ENCODE measurements at regions not wholly inside any gene's neighbourhood (a gene's known extent, or its start where the extent isn't known, plus 50 kb on each side); places are given as distances from the start of the nearest gene placed in this dataset.

DNA sequence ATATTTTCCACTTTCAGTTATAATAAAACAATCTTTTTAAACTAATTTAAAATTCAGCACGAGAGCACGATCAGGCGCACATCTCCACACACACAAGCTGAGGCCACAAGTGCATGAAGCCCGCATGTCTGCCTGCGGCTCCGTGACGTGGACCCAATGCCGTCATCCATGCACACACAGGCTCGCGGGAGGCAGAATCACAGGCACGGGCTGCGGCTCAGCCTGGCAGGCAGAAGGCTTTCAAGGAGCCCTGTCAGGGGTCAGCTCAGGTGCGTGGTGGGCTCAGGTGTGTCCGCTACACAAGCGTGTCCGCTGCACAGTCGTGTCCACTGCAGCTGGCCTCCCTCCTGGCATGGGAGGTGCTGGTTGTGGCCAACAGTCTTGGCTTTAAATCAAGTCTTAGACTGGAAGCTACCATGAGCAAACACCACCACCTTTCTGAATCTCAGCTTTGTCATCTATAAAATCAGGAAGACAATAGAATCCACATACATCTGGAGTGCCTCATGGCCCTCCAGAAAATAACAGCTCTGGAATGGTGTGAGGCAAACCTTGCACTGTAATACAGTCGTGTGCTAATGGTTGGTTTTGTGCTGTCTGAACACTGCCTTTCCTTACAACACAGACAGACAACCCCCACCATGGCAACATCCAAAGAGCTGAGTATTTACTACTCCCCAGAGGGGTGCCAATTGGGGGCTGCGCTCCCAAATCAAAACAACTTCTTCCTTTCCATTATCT lies 210.1 kb downstream of the NDUFA10 start:
- no peak overlapping the region for H3K27ac ChIP-seq (ENCODE audit: low read depth, low read length)
- WGBS, 3 donors: 56 to 64% (median 59%) methylated on average over 19 of the region's 19 CpGs

DNA sequence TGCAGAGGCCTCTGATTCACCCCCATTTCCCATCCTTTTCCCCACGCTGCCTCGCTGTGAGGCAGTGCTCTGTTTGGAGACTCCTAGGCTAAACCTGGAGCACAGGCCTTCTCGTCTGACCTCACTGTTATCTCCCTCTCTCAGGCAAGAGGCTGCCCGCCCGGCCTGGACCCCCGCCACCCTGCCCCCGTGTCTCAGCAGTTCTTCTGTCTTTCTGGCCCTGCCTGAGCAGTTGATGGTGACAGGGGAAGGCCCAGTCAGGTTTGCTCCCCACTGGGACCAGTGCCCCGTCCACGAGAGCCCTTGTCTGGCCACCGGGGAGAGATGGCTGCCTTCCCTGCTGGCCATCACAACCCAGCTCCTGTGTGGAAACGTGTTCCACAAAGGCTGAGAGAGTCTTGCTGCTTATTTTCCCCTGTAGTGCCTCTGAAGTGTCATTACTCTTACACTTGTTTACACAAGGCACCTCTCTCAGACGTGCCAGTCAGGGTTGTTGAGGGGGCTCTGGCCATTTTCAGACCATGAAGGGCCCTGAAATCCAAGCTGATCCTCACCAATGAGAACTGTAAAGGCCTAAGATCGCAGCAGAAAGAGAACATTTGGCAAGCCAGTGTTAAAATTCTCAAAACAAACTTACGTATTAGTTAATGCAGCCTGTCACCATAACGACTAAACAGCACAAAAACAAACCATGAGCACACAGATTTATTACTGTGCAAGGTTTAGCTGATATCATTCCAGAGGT lies 210.9 kb downstream of the NDUFA10 start:
- WGBS, 3 donors: 37 to 55% (median 54%) methylated on average over 14 to 15 of the region's 15 CpGs
- peak overlapping the region; percentile 55 for H3K27ac ChIP-seq (ENCODE audit: low read depth, low read length)

DNA sequence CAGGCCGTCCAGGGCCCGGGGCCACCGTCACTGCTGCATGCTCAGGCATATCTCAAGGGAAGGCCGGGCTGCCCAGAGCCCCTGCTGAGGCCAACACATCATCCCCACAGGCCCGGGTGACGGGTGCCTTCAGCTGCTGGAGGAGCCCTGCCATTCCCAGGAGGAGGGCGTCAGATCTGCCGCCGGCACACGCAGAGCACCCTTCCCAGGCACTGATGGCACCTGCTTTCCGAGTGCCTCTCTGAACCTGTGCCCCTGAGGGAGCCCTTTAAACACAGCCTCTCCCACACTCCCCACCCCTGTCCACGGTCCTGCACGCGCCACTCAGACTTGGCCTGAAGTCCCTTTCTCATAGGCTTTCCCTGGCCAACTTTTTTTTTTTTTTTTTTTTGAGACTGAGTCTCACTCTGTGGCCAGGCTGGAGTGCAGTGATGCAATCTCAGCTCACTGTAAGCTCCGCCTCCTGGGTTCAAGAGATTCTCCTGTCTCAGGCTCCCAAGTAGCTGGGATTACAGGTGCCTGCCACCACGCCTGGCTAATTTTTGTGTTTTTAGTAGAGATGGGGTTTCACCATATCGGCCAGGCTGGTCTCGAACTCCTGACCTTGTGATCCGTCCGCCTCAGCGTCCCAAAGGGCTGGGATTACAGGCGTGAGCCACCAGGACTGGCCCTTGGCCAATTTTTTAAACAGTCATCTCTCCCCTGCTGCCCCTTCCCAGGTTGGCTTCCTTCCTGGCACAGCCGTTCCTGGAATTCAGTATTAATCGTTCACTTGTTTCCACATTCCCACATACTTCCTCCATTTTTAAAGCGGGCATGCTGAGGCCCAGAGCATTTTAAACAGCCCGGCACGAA lies 211.7 kb downstream of the NDUFA10 start:
- WGBS, 3 donors: 68 to 77% (median 70%) methylated on average over 27 of the region's 27 CpGs
- H3K27ac ChIP-seq (ENCODE audit: low read depth, low read length): peak overlapping the region; percentile 55

DNA sequence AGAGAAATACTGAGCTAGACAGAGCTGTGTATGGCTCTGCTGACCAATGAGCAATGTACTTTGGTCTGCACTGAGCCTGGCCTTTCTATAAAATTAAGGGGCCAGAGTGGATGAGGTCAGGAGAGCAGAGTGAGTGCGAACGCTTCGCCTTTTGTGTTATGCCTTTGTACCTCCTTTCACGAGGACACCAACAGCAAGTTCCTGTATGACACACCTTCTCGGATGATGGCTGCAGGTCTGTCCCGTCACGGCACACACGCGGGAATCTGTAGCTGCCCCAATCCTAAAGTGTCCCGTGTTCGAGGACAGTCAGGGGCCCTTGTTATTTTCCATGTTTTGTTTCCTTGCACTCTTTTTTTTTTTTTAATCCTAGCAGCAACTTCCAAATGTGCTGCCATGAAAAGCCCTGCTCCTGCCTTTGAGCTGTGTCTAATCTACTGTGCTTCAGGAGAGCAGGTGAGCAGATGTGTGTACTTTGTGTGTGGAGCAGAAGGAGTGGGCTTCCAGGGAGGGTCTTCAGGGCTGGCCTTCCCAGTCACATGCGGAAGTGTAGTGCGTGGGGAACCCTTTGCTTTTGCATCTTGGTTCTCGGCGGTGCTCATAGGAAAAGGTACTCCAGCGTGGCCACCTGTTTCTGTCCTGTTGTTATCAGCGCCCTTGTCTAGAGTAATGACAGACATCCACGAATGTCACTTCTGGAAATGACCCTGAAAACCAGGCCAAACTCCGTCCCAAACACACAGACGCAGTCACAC lies 213.2 kb downstream of the NDUFA10 start:
- WGBS, 3 donors: 84 to 96% (median 95%) methylated on average over 20 of the region's 20 CpGs
- no peak overlapping the region for H3K27ac ChIP-seq (ENCODE audit: low read depth, low read length)

DNA sequence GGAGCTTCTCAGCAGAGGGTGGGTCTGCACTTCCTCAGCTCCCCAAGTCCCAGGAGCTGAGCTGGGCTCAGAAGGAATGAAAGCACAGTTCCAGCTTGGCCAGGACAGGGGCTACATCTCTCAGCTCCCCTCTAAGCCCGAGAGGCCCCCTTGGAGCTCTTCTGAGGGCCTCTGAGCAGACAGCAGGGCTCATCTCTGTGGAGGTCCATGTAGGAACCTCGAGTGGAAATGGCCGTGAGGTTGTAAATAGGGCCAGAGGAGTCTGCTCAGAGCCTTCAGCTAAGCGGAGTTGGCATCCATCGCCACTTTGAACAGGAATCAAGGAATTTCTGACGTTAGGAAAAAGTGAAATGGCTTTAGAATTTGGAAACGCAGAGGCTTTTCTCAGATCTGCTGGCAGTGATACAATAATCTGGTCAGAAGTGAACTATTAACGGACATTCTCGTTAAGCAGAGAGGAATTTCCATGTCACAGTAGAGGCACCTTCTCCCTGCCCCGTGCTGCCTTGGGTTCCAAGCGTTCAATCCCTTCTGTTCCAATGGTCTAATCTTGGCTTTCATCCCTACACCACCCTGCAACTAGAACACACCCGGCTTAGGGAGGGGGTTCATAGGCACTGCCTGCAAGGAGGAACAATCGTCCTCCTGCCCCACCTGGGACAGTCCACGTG lies 213.9 kb downstream of the NDUFA10 start:
- 45 to 67% (median 54%) methylated on average over 14 of the region's 14 CpGs for WGBS, 3 donors
- no peak overlapping the region for H3K27ac ChIP-seq (ENCODE audit: low read depth, low read length)

DNA sequence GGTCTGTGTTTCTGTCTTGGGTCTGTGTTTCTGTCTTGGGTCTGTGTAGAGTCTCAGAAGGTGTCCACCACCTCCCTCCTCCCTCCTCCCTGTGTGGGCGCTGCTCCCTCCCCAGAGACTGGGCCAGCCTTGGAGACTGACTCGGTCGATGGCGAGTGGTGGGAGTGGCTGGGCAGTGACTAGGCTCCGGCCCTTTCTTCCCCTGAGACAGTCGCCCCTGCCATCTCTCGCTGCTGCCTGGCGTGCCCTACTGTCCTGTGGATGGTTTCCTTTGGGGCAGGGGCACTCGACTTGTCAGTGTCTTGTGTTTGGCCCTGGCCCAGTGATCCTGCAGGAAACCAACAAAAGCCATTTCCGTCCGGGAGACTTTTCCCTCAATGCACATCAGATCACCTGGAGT lies 215.8 kb downstream of the NDUFA10 start:
- no peak overlapping the region for H3K27ac ChIP-seq (ENCODE audit: low read depth, low read length)
- WGBS, 3 donors: 43 to 68% (median 65%) methylated on average over 11 of the region's 11 CpGs

DNA sequence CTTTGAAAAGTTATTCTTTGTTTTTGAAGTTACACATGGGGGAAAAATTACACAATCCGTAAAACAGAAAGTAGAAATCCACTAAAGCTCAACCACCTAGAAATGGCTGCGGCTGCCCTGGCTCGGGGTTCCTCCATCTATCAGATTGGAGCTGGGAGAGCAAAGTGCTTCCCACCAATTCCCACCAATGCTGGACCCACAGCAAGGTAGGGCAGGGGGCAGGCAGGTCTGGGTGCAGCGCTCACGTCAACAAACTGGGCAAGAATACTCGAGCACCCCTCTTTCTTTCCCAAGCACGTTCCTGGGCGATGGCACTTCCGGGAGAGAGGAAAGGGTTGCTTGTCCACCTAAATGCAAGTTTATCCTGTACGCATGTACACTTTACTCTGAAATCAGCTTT lies 217.6 kb downstream of the NDUFA10 start:
- WGBS, 3 donors: 77 to 94% (median 93%) methylated on average over 10 of the region's 10 CpGs
- no peak overlapping the region for H3K27ac ChIP-seq (ENCODE audit: low read depth, low read length)

DNA sequence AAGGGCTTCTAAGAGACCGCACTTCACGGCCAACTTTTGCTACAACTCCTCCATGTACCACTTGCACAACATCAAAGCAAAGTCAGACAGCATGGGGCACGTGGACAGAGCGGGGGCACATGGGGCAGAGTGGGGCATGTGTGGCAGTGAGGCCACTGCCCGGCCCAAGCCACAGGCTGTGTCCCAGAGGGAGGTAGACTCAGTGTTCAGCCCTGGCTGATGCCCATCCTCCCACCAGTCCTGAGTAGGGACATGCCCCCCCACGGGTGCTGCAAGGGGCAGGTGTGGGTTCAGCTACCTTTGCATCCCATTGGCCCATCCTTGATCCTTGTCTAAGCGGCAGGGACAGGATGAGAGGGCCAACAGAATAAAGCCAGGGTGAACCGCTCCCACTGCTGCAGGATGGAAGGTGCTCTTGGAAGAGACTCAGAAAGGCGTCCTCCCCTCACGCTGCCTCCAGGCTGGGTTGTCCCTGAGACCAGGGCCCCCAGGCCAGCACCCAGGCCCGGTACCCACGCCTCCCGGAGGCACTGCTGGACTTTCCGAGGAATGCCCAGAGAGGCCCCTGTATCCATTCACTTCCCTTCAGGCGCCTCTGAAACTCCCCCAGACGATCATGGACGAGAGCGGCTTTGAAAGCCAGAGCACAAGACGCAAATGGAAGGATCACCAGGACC lies 218.2 kb downstream of the NDUFA10 start:
- no peak overlapping the region for H3K27ac ChIP-seq (ENCODE audit: low read depth, low read length)
- WGBS, 3 donors: 84 to 92% (median 89%) methylated on average over 19 of the region's 19 CpGs

DNA sequence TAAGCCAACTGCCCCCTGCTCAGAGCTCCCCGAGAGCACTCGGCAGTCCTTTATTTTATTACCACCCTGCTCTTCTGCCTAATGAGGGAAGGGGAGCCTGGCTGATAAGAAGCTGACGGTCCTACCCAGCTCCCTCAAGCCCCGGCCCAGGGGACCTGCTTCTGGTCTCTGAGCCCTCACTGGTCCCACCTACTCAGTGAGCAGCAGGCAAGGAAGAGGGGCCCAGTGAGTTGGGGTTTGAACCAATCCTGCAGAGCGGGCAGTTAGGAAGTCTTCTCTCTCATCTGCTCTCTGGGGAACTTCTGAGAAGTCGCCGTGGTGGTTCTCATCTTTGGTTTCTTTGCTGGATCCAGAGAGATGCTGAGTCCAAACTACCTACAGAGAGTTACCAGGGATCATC lies 218.9 kb downstream of the NDUFA10 start:
- 83 to 94% (median 89%) methylated on average over 7 of the region's 7 CpGs for WGBS, 3 donors
- no peak overlapping the region for H3K27ac ChIP-seq (ENCODE audit: low read depth, low read length)

DNA sequence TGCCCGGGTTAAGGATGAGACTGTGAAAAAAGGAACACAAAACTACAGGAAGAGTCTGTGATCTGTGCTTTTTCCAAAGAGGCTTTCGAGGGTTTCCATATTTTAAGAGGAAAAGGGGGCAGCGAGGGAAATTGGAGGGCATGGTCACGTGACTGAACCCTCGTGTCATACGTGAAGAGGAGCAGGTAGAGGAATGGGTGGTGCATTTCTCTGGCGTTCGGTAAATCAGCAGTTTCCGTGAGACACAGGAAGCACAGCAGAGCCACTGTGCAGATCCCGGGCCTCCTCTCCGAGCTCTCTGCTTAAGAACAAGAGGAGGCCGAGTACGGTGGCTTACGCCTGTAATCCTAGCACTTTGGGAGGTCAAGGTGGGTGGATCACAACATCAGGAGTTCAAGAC lies 219.7 kb downstream of the NDUFA10 start:
- no peak overlapping the region for H3K27ac ChIP-seq (ENCODE audit: low read depth, low read length)
- WGBS, 3 donors: 70 to 85% (median 76%) methylated on average over 14 of the region's 14 CpGs

DNA sequence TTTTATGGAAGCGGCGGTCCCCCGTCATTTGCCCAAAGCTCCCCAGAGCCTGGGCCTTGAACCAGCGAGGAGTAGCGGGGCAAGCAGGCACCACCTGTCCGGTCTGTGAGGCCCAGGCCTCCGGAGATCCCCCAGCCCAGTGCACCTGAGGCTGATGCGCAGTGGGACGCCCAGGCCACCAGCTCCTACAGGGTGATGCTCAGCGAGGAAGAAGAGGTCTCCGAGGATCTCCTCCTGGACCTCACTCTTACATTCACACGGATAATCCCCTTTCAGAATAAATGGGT lies 220.2 kb downstream of the NDUFA10 start:
- no peak overlapping the region for H3K27ac ChIP-seq (ENCODE audit: low read depth, low read length)
- 86 to 96% (median 95%) methylated on average over 12 of the region's 12 CpGs for WGBS, 3 donors

DNA sequence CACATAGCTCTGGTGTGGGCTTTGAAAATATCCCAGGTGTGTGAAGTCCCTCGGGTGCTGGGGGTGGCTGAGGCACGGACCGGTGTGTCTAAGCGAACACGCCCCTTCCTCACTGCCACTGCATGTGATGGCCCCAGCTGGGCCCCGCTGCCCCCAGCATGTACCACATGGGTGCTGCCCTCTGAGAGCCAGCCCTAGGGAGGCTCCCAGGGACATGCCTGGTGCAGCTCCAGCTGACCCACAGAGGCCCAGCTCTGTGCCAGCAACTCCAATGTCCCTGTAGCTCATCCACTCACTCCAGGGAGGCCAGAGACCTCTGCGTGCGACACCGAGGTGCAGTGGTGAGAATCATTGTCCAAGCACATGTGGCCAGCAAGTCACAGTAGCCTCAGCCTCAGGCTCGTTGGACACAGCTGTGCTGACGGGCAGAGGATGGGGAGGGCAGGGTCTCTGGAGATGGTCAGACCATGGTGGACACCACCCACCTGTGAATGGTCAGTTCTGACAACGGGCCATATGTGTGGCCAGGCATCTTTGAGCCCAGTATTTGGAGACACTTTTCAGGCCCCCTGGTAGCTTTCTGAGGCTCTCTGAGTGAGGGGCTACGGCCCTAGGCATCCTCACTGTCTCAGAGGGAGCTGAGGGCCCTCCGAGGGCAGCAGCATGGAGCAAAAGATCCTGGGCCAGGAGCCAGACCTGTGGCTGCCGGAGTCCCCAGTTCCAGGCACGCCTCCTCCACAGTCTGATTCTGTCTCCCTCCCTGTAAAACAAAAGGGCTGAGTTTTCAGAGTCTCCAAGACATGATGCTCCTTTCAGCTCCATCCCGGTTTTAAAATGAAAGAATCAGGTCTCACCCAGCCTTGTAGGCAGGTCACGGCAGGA lies 220.7 kb downstream of the NDUFA10 start:
- WGBS, 3 donors: 68 to 79% (median 75%) methylated on average over 18 of the region's 18 CpGs
- H3K27ac ChIP-seq (ENCODE audit: low read depth, low read length): no peak overlapping the region

DNA sequence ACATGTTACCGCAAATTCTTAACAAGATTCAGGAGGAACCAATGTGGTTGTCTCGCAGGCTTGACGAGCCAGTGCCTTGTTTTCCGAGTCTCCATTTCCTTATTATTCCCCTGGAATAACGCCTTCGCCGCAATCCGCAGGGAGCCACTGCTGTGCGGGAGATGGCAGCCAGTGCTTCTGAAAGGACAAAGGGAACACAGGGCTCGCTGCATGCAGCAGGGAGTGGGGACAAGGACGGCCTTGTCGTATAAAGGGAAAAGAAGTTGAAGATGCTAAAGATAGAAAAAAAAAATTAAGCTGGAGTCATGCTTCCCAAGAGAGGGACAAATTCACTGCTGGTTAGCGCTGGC lies 221.4 kb downstream of the NDUFA10 start:
- WGBS, 3 donors: 66 to 89% (median 82%) methylated on average over 13 of the region's 13 CpGs
- H3K27ac ChIP-seq (ENCODE audit: low read depth, low read length): no peak overlapping the region

DNA sequence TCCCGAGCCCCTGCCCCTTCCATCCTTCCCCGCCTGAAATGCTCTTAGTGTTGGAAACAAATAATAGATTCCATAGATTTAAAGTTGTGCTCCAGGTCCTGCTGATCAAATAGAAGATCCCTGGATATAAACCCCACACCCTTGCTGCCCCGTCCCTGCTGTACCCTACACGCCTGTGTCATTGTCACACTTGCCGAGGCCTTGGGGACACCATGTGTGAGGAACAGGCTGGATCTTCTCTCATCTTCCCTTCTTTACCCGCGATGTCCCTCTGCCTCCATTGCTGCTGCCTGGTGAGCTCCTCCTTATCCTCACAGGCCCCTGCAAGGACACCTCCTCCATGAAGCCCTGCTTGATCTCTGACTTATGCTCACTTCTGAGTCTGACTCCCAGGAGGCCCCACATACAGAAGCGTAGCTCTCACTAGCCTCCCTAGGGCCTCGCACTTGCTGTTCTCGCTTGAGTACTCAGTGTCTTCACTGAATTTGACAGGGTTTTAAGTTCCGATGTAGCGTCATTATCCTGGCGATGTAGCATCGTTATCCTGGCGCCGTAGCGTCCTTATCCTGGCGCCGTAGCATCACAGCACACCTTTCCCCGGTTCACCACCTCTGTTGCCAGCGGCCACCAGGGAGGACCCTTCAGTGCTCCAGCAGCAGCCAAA lies 221.9 kb downstream of the NDUFA10 start:
- no peak overlapping the region for H3K27ac ChIP-seq (ENCODE audit: low read depth, low read length)
- 89 to 95% (median 95%) methylated on average over 21 of the region's 21 CpGs for WGBS, 3 donors

DNA sequence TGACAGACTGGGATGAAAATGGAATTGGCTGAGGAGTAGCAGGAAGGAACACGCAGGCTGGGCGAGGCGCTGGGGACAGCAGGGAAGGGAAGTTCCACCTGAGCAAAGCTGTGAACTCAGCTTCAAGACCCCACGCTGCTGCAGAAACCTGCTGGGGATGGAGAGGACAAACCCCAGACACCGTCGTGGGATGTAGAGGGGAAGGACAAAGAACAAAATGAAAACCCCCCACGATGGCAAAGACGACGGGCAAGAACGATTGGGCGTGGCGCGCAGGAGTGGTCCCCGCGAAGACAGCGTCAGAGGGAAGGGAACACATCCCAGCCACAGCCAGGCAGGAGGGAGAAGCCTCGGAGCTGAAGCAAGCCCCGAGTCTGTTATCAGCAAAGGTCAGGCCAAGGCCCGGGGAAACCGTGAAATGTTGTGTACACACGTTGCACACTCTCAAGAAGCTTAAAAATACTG lies 222.9 kb downstream of the NDUFA10 start:
- WGBS, 3 donors: 56 to 77% (median 72%) methylated on average over 21 of the region's 21 CpGs
- no peak overlapping the region for H3K27ac ChIP-seq (ENCODE audit: low read depth, low read length)
